Inflammatory macrophage treated with lipopolysaccharide for 1 hour (primary cell): ENCODE measurements at regions not wholly inside any gene's neighbourhood (a gene's known extent, or its start where the extent isn't known, plus 50 kb on each side); places are given as distances from the start of the nearest gene placed in this dataset.
A peak's percentile ranks its signal among the peaks of the same experiment; 100 is the strongest.
"Not testable (repeated sequence)": the region's sequence is repeated elsewhere in the genome, so short reads cannot be mapped to it uniquely, and the experiment has no call there.

Experiments used
- DNase-seq, 2 donors: peaks; one replicate each; pipeline ENCODE4 v3.0.0-alpha.2; 2020 to 2022

DNA sequence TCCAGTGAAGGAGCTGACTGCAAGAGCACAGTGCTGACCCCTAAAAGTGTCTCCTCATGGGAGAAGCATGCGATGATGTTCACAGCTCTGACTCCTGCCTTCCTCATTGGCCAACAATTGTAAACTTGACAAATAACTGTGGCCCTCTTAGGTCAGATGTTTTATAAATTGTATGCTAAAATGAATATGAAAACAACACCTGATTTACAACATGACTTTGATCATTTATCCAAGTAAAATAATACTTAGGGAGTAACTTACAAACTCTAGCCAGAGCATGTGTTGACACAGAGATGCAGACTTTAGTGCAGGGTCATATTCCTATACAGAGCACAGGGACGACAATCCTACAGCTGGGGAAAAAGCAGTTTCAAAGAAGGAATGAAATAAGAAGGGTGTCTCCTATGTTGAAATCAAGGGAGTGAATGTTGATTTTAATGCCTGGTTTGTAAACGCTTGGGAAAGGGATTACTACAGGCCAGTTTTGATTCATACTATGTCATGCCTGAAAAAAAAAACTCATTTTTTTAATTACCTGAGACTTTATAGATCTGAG, 391.4 kb upstream of the AKR1E2 start:
- DNase-seq, result no peak

- no peak for DNase-seq
Measured at GRCh38 chr10:4434105-4434504, 391.9 kb upstream of the AKR1E2 start.

DNA sequence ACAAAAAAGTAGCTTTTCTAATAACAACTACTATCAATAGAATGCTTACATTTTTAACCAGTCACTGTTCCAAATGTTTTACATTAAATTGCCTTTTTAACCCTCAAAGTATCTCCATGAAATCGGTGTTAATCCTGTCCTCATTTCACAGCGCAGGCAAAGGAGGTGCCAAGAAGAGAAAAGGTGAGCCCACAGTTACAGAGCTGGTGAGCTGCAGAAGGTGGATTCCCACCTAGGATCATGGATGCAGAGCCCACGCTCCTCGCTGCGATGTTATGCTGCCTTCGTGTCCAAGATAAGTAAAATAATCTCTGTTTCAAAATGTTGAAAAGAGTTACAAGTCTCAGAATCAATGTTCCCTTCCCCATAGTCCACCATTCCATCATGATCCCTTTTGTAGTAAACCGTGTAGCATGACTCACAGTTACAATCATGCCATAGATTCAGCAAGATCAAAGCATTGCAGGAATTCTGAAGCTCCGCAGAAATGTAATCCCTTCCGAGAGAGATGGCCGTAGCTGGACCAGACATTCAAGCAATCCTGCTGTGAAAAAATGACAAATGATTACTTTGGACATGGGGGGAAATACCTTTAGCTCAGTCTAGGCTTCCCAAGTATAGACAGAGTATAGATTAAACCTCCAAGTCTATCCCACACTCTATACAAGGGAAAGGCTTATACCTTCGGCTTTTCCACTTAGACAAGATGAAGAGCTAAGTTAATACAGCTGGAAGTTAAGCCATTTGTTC, 394.7 kb upstream of the AKR1E2 start:
- DNase-seq, result no peak

DNA sequence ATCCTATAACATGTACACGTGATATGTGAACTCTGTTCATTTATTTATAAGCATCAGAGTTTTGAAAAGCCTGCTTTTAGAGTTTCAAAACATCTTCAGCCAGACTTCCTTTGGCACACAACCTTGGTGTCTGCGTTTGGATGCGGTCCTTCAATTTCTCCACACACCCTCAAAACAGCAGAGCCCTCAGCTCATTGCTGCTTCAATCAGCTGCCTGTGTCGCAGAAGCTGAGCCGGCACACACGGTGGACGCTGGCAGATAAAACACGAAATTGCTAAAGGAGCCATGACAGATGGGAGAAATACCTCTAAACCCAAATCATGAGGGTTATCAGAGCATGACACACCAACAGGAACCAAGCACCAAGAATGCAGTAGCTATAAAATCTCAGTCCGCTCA, 396.4 kb upstream of the AKR1E2 start:
- no peak for DNase-seq

- no peak for DNase-seq
Measured at GRCh38 chr10:4427532-4427931, 398.5 kb upstream of the AKR1E2 start.

DNA sequence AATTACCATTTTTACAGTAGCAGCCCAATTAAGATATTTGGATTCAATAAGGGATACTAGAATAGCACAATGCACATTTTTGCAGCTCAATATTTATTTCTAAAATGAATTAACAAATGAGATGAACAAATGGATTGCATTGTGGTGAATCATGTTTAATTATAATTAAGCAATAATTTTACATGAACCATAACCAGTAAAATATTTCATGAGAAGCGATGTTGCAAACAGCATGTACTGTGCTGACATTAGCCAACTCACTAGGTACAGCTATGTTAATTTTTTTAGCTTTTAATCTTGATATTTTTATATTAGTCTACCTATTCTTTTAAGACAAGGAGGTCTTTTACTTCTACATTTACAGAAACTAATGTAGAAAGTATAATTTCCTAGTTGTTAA, 399.1 kb upstream of the AKR1E2 start:
- no peak for DNase-seq

DNA sequence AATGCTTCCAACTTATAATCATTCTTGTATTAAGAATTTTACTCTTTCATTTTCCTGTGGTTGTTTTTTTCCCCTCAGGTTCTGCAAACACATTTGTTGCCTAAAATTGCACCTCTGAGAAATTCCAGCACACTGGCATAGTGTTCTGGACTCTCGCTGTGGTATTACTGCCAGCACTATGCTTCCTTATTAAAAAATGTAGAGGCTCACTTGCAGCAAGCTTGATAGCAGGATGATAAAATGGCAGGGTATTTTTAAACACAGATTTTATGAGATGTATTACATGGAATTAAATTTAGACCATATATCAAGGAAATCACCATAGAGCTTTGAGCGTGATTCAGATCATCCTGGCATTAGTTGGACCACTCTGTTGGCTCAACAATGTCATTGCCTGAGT, 416.7 kb upstream of the AKR1E2 start:
- no peak for DNase-seq

DNA sequence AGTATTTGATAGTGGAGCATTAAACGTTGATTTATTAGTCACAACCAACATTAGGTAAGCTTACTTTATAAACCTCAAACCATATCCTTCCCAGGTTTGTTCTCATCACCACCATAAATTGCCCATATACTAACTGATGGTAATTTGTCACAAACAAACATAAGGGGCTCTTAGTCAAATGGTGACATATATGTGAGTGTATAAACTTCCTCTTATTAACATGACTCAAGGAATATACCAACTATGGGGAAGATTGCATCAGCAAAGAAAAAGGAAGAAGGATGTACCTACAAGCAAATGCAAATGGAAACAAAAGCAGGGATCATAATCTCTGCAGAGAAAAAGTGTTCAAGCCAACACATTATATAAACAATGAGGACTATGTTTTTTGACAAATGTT, 418.2 kb upstream of the AKR1E2 start:
- DNase-seq, result peak; percentile 80 to 89

- DNase-seq, result no peak
Measured at GRCh38 chr10:4405828-4406227, 420.2 kb upstream of the AKR1E2 start.

GRCh38 chr10:4403638-4404252, 422.3 kb upstream of the AKR1E2 start:
- DNase-seq, result no peak

DNA sequence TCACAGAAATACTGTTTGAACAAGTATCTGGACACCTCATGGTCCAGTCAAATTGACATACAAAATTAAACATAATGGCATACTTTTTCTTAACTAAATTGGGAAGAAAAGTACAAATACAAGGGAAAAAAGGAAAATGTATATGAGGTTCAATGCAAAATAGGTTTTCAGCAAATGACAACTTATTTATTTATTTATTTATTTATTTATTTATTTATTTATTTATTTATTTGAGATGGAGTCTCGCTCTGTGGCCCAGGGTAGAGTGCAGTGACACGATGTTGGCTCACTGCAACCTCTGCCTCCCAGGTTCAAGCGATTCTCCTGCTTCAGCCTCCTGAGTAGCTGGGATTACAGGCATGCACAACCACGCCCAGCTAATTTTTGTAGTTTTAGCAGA, 424.9 kb upstream of the AKR1E2 start:
- not testable (repeated sequence) for DNase-seq

- DNase-seq, result no peak
Measured at GRCh38 chr10:4399556-4399955, 426.5 kb upstream of the AKR1E2 start.

DNA sequence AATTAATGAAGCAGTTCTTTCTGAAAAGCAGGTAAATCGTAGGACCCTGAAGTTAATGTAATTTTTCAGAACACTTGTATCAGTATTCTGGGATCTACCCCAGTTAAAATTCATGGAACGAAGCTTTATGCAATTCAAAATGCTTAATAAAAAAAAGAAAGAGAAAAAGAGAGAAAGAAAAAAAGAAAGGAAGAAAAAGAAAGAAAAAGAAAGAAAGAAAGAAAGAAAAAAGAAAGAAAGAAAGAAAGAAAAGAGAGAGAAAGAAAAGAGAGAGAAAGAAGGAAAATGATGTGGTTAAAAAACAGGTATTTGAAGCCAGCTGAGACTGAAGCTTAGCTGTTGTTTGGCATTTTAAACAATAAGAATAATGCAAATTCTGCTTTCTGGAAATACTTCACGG, 427.4 kb upstream of the AKR1E2 start:
- DNase-seq, result no peak

GRCh38 chr10:4397337-4397736, 428.7 kb upstream of the AKR1E2 start:
- no peak for DNase-seq

GRCh38 chr10:4396401-4397283, 429.4 kb upstream of the AKR1E2 start:
- DNase-seq, result no peak

DNA sequence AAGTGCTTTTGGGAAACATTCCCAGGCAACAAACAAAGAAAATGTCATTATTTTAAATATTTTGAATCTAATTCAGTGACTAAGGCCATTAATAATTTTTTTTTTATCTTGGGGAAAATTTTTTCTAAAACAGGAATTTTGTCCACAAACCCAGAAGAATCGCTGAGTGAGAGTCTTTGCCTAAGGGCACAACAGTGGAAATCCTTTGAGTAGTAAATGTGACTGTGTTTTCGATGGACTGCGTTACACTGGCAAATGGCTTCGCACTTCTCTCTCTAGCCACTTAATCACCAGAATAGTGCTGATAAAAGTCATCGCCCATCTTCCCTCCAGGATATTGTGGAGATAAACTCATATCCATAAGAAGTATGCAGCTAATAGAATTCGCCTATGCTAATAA, 430.3 kb upstream of the AKR1E2 start:
- DNase-seq, result no peak

DNA sequence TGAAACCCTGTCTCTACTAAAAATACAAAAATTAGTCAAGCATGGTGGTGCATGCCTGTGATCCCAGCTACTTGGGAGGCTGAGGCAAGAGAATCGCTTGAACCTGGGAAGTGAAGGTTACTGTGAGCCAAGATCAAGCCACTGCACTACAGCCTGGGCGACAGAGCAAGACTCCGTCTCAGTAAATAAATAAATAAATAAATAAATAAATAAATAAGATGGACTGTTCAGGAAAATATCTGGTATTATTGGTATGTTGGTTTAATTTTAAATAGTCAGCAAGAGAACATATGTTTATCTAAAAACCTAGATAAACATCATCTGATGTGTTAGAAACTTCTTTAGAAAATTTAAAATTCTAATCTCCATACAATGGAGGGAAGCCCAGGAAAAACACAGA, 431.6 kb upstream of the AKR1E2 start:
- not testable (repeated sequence) for DNase-seq

GRCh38 chr10:4391683-4392082, 434.3 kb upstream of the AKR1E2 start:
- no peak for DNase-seq

DNA sequence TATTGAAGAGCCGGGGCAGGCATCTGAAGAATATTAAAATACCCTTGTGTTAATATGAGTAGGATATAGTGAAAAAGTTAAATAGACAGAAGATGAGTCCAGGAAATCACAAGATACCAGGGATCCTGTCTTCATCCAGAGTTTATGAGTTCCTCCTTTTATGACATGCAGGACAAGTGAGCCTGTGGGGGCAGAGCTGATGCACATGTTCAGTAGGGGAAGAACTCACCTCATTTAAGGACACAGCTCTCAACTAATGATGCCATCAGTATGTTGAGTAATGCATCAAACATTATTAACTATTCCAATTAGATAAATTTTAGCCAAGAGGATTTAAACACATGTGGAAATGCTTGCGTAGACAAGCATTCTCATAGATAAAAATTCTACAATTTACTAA, 435.8 kb upstream of the AKR1E2 start:
- DNase-seq, result no peak

DNA sequence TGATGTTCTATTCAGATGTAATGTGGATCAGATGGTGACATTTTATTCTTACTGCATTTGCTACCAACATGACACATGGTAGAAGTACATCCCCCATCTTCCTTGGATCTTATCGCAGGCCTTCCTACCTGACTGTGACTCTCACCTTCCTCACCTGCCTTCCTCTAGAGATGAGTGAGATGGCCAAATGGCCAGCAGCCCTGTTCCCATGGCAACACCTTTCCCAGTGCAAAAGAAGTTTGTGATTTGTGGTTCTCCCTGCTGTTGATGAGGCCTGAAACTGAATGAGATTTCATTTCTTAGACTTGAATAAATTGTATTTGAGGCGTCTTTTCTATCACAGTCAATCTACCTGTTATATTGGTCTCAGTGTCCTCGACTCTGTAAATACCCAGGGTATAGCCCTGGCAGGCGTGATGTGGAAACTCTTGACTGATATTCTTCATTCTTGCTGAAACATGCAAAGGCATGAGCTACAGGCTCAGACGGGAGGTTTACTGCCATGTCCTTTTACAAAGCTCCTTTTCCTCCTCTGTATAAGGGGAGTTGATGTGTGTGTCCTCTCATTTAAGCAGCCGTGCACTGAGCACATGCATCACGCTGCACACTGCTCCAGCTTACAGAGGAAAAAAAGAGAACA, 440.7 kb upstream of the AKR1E2 start:
- no peak for DNase-seq

DNA sequence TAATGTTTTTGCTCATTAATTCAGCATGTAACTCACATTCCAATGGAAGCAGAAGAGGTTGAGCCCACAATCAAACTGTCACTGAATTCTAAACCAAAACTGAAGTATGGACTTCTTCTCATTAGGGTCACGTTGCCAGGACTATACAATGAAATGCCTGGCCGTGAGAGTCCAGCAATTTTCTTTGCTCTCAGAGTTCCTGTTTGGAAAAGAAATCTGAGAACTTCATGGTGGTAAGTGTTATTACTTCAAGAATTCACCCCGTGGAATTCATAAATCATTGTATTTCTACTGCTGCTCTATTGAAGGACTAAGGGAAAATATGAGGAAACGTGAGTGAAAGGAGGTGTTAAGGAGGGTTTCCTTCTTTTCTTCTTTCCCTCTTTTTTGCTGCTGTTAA, 441.8 kb upstream of the AKR1E2 start:
- DNase-seq, result no peak

- no peak for DNase-seq
Measured at GRCh38 chr10:4383651-4384098, 442.3 kb upstream of the AKR1E2 start.

- DNase-seq, result no peak
Measured at GRCh38 chr10:4382811-4383210, 443.2 kb upstream of the AKR1E2 start.
